SH-SY5Y (cell line): ENCODE measurements at regions not wholly inside any gene's neighbourhood (a gene's known extent, or its start where the extent isn't known, plus 50 kb on each side); places are given as distances from the start of the nearest gene placed in this dataset.

Experiments
- GATA2 ChIP-seq: IDR thresholded peaks from 2 replicates; pipeline ENCODE4 v1.6.1; 2011; ENCODE audit warnings: mild to moderate bottlenecking, low read depth, low read length
- GATA3 ChIP-seq: IDR thresholded peaks from 2 replicates; pipeline ENCODE4 v1.6.1; 2011; ENCODE audit warnings: low read depth, mild to moderate bottlenecking, low read length, moderate library complexity

DNA sequence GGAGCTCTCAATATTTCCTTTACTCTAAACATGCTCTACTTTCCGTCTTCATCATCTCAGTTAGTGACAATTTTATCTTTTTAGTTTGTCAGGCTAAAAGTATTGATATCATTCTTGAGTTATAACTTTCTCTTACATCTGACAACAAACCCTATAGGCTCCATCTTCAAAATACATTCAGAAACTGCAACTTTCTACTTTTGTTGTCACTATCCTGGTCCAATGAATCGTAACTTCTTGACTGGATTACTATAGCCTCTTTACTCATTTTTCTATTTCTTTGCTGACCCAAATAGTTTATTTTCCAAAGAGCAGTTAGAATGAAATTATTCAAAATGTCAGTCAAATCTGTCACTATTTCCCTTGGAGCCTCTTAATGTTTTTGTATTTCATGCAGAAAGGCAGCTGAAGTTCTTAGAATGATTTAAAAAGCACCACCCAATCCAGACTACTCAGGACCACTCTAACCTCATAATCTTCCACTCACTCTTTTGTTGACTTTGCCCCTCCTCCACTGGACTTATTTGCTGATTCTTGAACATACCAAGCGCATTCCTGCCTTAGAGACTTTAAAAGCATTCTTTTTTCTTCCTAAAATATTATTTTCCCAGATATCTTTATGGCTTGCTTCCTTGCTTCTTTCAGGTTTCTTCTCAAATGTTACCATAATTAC is 119.9 kb upstream of the CBLB start:
- TF ChIP-seq GATA2: no peak
- TF ChIP-seq GATA3: no peak
